WERI-Rb-1 (cell line): ENCODE measurements at regions not wholly inside any gene's neighbourhood (a gene's known extent, or its start where the extent isn't known, plus 50 kb on each side); places are given as distances from the start of the nearest gene placed in this dataset.
"Not testable (repeated sequence)": the region's sequence is repeated elsewhere in the genome, so short reads cannot be mapped to it uniquely, and the experiment has no call there.

Source experiments
- DNase-seq: peaks from one replicate; pipeline ENCODE4 v3.0.0-alpha.2; 2020
- H3K27ac ChIP-seq: fragments of 250-450 bp; sonication (Bioruptor Pico); 2 replicates; pipeline ENCODE4 v1.5.1; 2020; ENCODE audit warnings: mild to moderate bottlenecking, moderate library complexity
- H3K27me3 ChIP-seq: fragments of 250-450 bp; sonication (Bioruptor Pico); 2 replicates; pipeline ENCODE4 v1.5.1; 2021; ENCODE audit warnings: mild to moderate bottlenecking, low read depth, moderate library complexity; ENCODE audit not compliant: insufficient read depth, severe bottlenecking
- H3K36me3 ChIP-seq: fragments of 250-450 bp; sonication (Bioruptor Pico); 2 replicates; pipeline ENCODE4 v1.5.1; 2020; ENCODE audit warnings: mild to moderate bottlenecking, moderate library complexity
- H3K4me3 ChIP-seq: 2 replicates; pipeline ENCODE4 v1.5.1; 2011; ENCODE audit warnings: low read depth, mild to moderate bottlenecking, control low read depth, low read length
- H3K9me3 ChIP-seq: fragments of 250-450 bp; sonication (Bioruptor Pico); 2 replicates; pipeline ENCODE4 v1.5.1; 2021; ENCODE audit warnings: mild to moderate bottlenecking, moderate library complexity; ENCODE audit not compliant: severe bottlenecking
- CTCF ChIP-seq: IDR thresholded peaks from 2 replicates; pipeline ENCODE4 v1.5.1; 2011; ENCODE audit warnings: low read depth, mild to moderate bottlenecking, control low read depth, inconsistent platforms, low read length

GRCh38 chr13:111590796-111591195, 270.4 kb downstream of the TEX29 start:
- Histone ChIP-seq H3K27ac (no peak overlapping the region), H3K4me3 (no peak overlapping the region), H3K9me3 (peaks cover 16% of the 10 kb centered on the region), H3K36me3 (no peaks in the 10 kb centered on the region), H3K27me3 (peaks cover 85% of the 10 kb centered on the region)
- no peak for TF ChIP-seq CTCF
- DNase-seq: no peak

- not testable (repeated sequence) for H3K4me3 ChIP-seq, H3K27ac ChIP-seq, H3K36me3 ChIP-seq, DNase-seq
- Histone ChIP-seq H3K27me3 (peaks cover 85% of the 10 kb centered on the region), H3K9me3 (peaks cover 16% of the 10 kb centered on the region)
Observed at GRCh38 chr13:111593490-111593889, 273.0 kb downstream of the TEX29 start.

GRCh38 chr13:111594606-111595005, 274.2 kb downstream of the TEX29 start:
- DNase-seq: no peak
- no peak overlapping the region for H3K27ac ChIP-seq
- H3K9me3 ChIP-seq: peaks cover 13% of the 10 kb centered on the region
- H3K36me3 ChIP-seq: no peaks in the 10 kb centered on the region
- H3K27me3 ChIP-seq: peaks cover 85% of the 10 kb centered on the region
- H3K4me3 ChIP-seq: no peak overlapping the region
- TF ChIP-seq CTCF: no peak

- no peak overlapping the region for H3K4me3 ChIP-seq
- no peak overlapping the region for H3K27ac ChIP-seq
- no peak for TF ChIP-seq CTCF
- no peaks in the 10 kb centered on the region for H3K36me3 ChIP-seq
- no peak for DNase-seq
- peaks cover 11% of the 10 kb centered on the region for H3K9me3 ChIP-seq
- peaks cover 85% of the 10 kb centered on the region for H3K27me3 ChIP-seq
Observed at GRCh38 chr13:111595276-111595675, 274.8 kb downstream of the TEX29 start.

GRCh38 chr13:111595791-111596190, 275.3 kb downstream of the TEX29 start:
- no peak overlapping the region for H3K4me3 ChIP-seq
- no peaks in the 10 kb centered on the region for H3K36me3 ChIP-seq
- H3K27me3 ChIP-seq: peaks cover 85% of the 10 kb centered on the region
- peaks cover 10% of the 10 kb centered on the region for H3K9me3 ChIP-seq
- TF ChIP-seq CTCF: no peak
- H3K27ac ChIP-seq: no peak overlapping the region
- DNase-seq: no peak

GRCh38 chr13:111597191-111597611, 276.8 kb downstream of the TEX29 start:
- Histone ChIP-seq H3K4me3 (no peak overlapping the region), H3K27me3 (peaks cover 92% of the 10 kb centered on the region), H3K9me3 (peaks cover 4% of the 10 kb centered on the region), H3K36me3 (no peaks in the 10 kb centered on the region), H3K27ac (no peak overlapping the region)
- TF ChIP-seq CTCF: no peak
- DNase-seq: no peak
